HG03354 (cell line): ENCODE measurements at regions not wholly inside any gene's neighbourhood (a gene's known extent, or its start where the extent isn't known, plus 50 kb on each side); places are given as distances from the start of the nearest gene placed in this dataset.
"Not testable (repeated sequence)": the region's sequence is repeated elsewhere in the genome, so short reads cannot be mapped to it uniquely, and the experiment has no call there.

Experiments
- ATAC-seq: cut with Tn5 transposase; IDR thresholded peaks from one replicate; pipeline ENCODE4 v1.9.1; 2021; ENCODE audit warnings: mild to moderate bottlenecking; ENCODE audit not compliant: unreplicated experiment, poor library complexity, severe bottlenecking

GRCh38 chr1:71345491-71345890, 264.7 kb upstream of the ZRANB2 start:
- no peak for ATAC-seq

- ATAC-seq: no peak
Measured at GRCh38 chr1:71343686-71344416, 263.0 kb upstream of the ZRANB2 start.

- ATAC-seq: no peak
Measured at GRCh38 chr1:71339238-71339637, 258.4 kb upstream of the ZRANB2 start.

- ATAC-seq: no peak
Measured at GRCh38 chr1:71330991-71331390, 250.2 kb upstream of the ZRANB2 start.

- ATAC-seq: no peak
Measured at GRCh38 chr1:71324671-71325267, 243.9 kb upstream of the ZRANB2 start.

GRCh38 chr1:71312545-71312944, 231.7 kb upstream of the ZRANB2 start:
- no peak for ATAC-seq

GRCh38 chr1:71311376-71311775, 230.5 kb upstream of the ZRANB2 start:
- ATAC-seq: no peak

- ATAC-seq: peak; percentile 77
Measured at GRCh38 chr1:71307451-71307850, 226.6 kb upstream of the ZRANB2 start.

- no peak for ATAC-seq
Measured at GRCh38 chr1:71304125-71304524, 223.3 kb upstream of the ZRANB2 start.

- no peak for ATAC-seq
Measured at GRCh38 chr1:71303617-71304041, 222.8 kb upstream of the ZRANB2 start.

GRCh38 chr1:71298633-71299032, 217.8 kb upstream of the ZRANB2 start:
- ATAC-seq: no peak

- no peak for ATAC-seq
Measured at GRCh38 chr1:71296551-71297134, 215.8 kb upstream of the ZRANB2 start.

GRCh38 chr1:71295350-71295749, 214.5 kb upstream of the ZRANB2 start:
- no peak for ATAC-seq

- no peak for ATAC-seq
Measured at GRCh38 chr1:71294178-71294577, 213.3 kb upstream of the ZRANB2 start.

- ATAC-seq: no peak
Measured at GRCh38 chr1:71292203-71292602, 211.4 kb upstream of the ZRANB2 start.

- not testable (repeated sequence) for ATAC-seq
Measured at GRCh38 chr1:71290506-71291237, 209.8 kb upstream of the ZRANB2 start.

- no peak for ATAC-seq
Measured at GRCh38 chr1:71285529-71285928, 204.7 kb upstream of the ZRANB2 start.

GRCh38 chr1:71276466-71276865, 195.6 kb upstream of the ZRANB2 start:
- no peak for ATAC-seq

GRCh38 chr1:71273334-71273733, 192.5 kb upstream of the ZRANB2 start:
- ATAC-seq: no peak

- ATAC-seq: no peak
Measured at GRCh38 chr1:71270394-71270915, 189.6 kb upstream of the ZRANB2 start.
